Tibial nerve (tissue), 4 donors: ENCODE measurements at regions not wholly inside any gene's neighbourhood (a gene's known extent, or its start where the extent isn't known, plus 50 kb on each side); places are given as distances from the start of the nearest gene placed in this dataset.

ENCODE experiments used
- DNase-seq, 2 donors: peaks; one replicate each; pipeline ENCODE4 v3.0.0-alpha.2; 2019; ENCODE audit warnings: low spot score in 2 of 2
- H3K27ac ChIP-seq, 4 donors: fragments of 200-600 bp; sonication (generic) in 3 of 4; one replicate each; pipeline ENCODE4 v1.5.1; 2017 to 2019; ENCODE audit warnings: mild to moderate bottlenecking in 1 of 4
- H3K27me3 ChIP-seq, 2 donors: fragments of 200-600 bp; sonication (generic) in 1 of 2; one replicate each; pipeline versions ENCODE4 v1.5.1 to v1.6.0; 2017 to 2019
- H3K36me3 ChIP-seq, 3 donors: fragments of 200-600 bp; sonication (generic); one replicate each; pipeline ENCODE4 v1.5.1; 2018 to 2019
- H3K4me1 ChIP-seq, 4 donors: fragments of 200-600 bp; sonication (generic) in 3 of 4; one replicate each; pipeline ENCODE4 v1.5.1; 2017 to 2019
- H3K4me3 ChIP-seq, 4 donors: fragments of 200-600 bp; sonication (generic) in 3 of 4; one replicate each; pipeline ENCODE4 v1.5.1; 2017 to 2019; ENCODE audit warnings: mild to moderate bottlenecking in 1 of 4, moderate library complexity in 1 of 4
- H3K9me3 ChIP-seq, 4 donors: fragments of 200-600 bp; sonication (generic) in 3 of 4; one replicate each; pipeline ENCODE4 v1.5.1; 2017 to 2019
- EP300 ChIP-seq, 2 donors: sonication (generic); formaldehyde crosslinking; IDR thresholded peaks; one replicate each; pipeline ENCODE4 v1.6.1; 2017; ENCODE audit warnings: antibody characterized with exemption in 2 of 2, mild to moderate bottlenecking in 1 of 2
- POLR2A ChIP-seq, 2 donors: fragments of 450-650 bp; IDR thresholded peaks; one replicate each; pipeline ENCODE4 v1.6.1; 2017; ENCODE audit warnings: antibody characterized with exemption in 2 of 2, mild to moderate bottlenecking in 2 of 2, moderate library complexity in 2 of 2
- WGBS, 2 donors: methylation state at CpG; one replicate each; pipeline ENCODE4 v1.1.5; 2018; 5-methylcytosine and 5-hydroxymethylcytosine counted together
- TF ChIP-seq, protein P1 (sequence below), 5 experiments: fragments of 200-600 bp in 3 of 5; fragments of 450-650 bp in 2 of 5; sonication (generic) in 3 of 5; IDR thresholded peaks; one replicate each; pipeline ENCODE4 v1.5.1; 2016 to 2019; ENCODE audit warnings: antibody characterized with exemption in 5 of 5, mild to moderate bottlenecking in 3 of 5, moderate library complexity in 2 of 5

GRCh38 chr3:76035117-76035516 is 249.8 kb upstream of the ZNF717 start:
- no peak for DNase-seq
- 97 to 100% methylated on average over 2 of the region's 2 CpGs for WGBS, 2 donors
- Histone ChIP-seq H3K27me3 (no peaks in the 10 kb centered on the region), H3K36me3 (no peaks in the 10 kb centered on the region), H3K9me3 (no peaks in the 10 kb centered on the region), H3K4me3 (no peak overlapping the region), H3K27ac (no peak overlapping the region), H3K4me1 (no peaks in the 10 kb centered on the region)
- TF ChIP-seq, protein P1, sequence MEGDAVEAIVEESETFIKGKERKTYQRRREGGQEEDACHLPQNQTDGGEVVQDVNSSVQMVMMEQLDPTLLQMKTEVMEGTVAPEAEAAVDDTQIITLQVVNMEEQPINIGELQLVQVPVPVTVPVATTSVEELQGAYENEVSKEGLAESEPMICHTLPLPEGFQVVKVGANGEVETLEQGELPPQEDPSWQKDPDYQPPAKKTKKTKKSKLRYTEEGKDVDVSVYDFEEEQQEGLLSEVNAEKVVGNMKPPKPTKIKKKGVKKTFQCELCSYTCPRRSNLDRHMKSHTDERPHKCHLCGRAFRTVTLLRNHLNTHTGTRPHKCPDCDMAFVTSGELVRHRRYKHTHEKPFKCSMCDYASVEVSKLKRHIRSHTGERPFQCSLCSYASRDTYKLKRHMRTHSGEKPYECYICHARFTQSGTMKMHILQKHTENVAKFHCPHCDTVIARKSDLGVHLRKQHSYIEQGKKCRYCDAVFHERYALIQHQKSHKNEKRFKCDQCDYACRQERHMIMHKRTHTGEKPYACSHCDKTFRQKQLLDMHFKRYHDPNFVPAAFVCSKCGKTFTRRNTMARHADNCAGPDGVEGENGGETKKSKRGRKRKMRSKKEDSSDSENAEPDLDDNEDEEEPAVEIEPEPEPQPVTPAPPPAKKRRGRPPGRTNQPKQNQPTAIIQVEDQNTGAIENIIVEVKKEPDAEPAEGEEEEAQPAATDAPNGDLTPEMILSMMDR (IDR thresholded peaks at IDR 0.05) = no peak
- TF ChIP-seq POLR2A (IDR thresholded peaks at IDR 0.05) (no peak), EP300 (IDR thresholded peaks at IDR 0.05) (no peak)

GRCh38 chr3:76038949-76039348 is 253.6 kb upstream of the ZNF717 start:
- H3K4me1 ChIP-seq = no peaks in the 10 kb centered on the region
- no peaks in the 10 kb centered on the region for H3K9me3 ChIP-seq
- 63 to 82% methylated on average over 2 of the region's 2 CpGs for WGBS, 2 donors
- no peak overlapping the region for H3K27ac ChIP-seq
- TF ChIP-seq EP300 (IDR thresholded peaks at IDR 0.05) (no peak), POLR2A (IDR thresholded peaks at IDR 0.05) (no peak)
- TF ChIP-seq, protein P1 (IDR thresholded peaks at IDR 0.05) = no peak
- no peak overlapping the region for H3K4me3 ChIP-seq
- DNase-seq = no peak
- no peaks in the 10 kb centered on the region for H3K27me3 ChIP-seq
- no peaks in the 10 kb centered on the region for H3K36me3 ChIP-seq

DNA sequence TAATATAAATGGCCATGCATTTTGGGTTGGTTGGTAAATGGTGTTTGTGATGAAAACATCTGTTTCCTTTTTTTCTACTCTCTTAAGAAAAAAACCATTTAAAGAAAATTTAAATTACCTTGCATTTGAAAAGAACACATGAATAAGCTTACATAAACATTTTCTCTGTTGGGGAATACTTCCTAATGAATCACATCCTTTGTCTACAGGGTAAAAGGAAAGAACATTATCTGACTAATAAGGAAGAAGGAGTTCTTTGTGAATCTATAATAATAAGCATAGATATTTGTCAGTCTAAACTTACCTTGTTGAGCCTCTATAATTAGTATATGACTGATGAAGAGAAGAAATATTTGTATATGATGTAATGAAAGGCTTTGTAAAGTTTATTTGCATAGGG is 254.1 kb upstream of the ZNF717 start:
- TF ChIP-seq POLR2A (IDR thresholded peaks at IDR 0.05) (no peak), EP300 (IDR thresholded peaks at IDR 0.05) (no peak)
- TF ChIP-seq, protein P1 (IDR thresholded peaks at IDR 0.05) = no peak
- no peaks in the 10 kb centered on the region for H3K9me3 ChIP-seq
- no peaks in the 10 kb centered on the region for H3K36me3 ChIP-seq
- H3K4me1 ChIP-seq = no peaks in the 10 kb centered on the region
- DNase-seq = no peak
- no peak overlapping the region for H3K27ac ChIP-seq
- no peaks in the 10 kb centered on the region for H3K27me3 ChIP-seq
- no peak overlapping the region for H3K4me3 ChIP-seq

GRCh38 chr3:76040946-76041345 is 255.6 kb upstream of the ZNF717 start:
- H3K4me3 ChIP-seq = no peak overlapping the region
- TF ChIP-seq EP300 (IDR thresholded peaks at IDR 0.05) (no peak), POLR2A (IDR thresholded peaks at IDR 0.05) (no peak)
- TF ChIP-seq, protein P1 (IDR thresholded peaks at IDR 0.05) = no peak
- no peak for DNase-seq
- 33 to 46% methylated on average over 1 of the region's 1 CpG for WGBS, 2 donors
- H3K27ac ChIP-seq = no peak overlapping the region
- no peaks in the 10 kb centered on the region for H3K36me3 ChIP-seq
- no peaks in the 10 kb centered on the region for H3K4me1 ChIP-seq
- no peaks in the 10 kb centered on the region for H3K27me3 ChIP-seq
- no peaks in the 10 kb centered on the region for H3K9me3 ChIP-seq

GRCh38 chr3:76043746-76044145 is 258.4 kb upstream of the ZNF717 start:
- Histone ChIP-seq H3K36me3 (no peaks in the 10 kb centered on the region), H3K27ac (no peak overlapping the region), H3K4me1 (no peaks in the 10 kb centered on the region), H3K4me3 (no peak overlapping the region), H3K27me3 (no peaks in the 10 kb centered on the region), H3K9me3 (no peaks in the 10 kb centered on the region)
- no peak for DNase-seq
- TF ChIP-seq EP300 (IDR thresholded peaks at IDR 0.05) (no peak), POLR2A (IDR thresholded peaks at IDR 0.05) (no peak)
- TF ChIP-seq, protein P1 (IDR thresholded peaks at IDR 0.05) = no peak
- 66 to 69% methylated on average over 2 of the region's 2 CpGs for WGBS, 2 donors
